OCI-LY7 (cell line): ENCODE measurements at regions not wholly inside any gene's neighbourhood (a gene's known extent, or its start where the extent isn't known, plus 50 kb on each side); places are given as distances from the start of the nearest gene placed in this dataset.

Experiments
- EZH2phosphoT487 ChIP-seq: fragments of 200-600 bp; sonication (generic); IDR thresholded peaks from 2 replicates; pipeline ENCODE4 v1.6.1; 2018; ENCODE audit warnings: low read depth, borderline replicate concordance, mild to moderate bottlenecking, mixed run types, antibody characterized with exemption, low read length, moderate library complexity, mixed read lengths
- TF ChIP-seq, protein P1 (sequence below): fragments of 200-600 bp; sonication (generic); conservative IDR thresholded peaks from 2 replicates; pipeline ENCODE4 v1.5.1; 2014; ENCODE audit warnings: mild to moderate bottlenecking, antibody characterized with exemption, low read length, moderate library complexity, mixed read lengths

DNA sequence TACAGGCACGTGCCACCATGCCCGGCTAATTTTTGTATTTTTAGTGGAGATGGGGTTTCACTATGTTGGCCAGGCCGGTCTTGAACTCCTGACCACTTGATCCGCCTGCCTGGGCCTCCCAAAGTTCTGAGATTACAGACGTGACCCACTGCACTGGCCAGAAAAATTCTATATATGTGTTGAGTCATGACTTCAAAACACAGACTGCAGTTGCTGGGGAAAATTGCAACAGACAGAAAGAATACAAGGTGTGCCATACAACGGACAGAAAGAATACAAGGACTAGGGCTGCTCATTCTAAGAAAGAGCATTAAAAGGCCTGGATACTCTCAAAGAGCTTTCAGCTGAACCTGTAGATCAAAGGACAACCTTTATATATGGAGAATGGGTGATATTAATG lies 109.6 kb upstream of the ACSL4 start:
- TF ChIP-seq, protein P1, sequence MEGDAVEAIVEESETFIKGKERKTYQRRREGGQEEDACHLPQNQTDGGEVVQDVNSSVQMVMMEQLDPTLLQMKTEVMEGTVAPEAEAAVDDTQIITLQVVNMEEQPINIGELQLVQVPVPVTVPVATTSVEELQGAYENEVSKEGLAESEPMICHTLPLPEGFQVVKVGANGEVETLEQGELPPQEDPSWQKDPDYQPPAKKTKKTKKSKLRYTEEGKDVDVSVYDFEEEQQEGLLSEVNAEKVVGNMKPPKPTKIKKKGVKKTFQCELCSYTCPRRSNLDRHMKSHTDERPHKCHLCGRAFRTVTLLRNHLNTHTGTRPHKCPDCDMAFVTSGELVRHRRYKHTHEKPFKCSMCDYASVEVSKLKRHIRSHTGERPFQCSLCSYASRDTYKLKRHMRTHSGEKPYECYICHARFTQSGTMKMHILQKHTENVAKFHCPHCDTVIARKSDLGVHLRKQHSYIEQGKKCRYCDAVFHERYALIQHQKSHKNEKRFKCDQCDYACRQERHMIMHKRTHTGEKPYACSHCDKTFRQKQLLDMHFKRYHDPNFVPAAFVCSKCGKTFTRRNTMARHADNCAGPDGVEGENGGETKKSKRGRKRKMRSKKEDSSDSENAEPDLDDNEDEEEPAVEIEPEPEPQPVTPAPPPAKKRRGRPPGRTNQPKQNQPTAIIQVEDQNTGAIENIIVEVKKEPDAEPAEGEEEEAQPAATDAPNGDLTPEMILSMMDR: no peak
- TF ChIP-seq EZH2phosphoT487: no peak
